Suprapubic skin (tissue), 3 donors: ENCODE measurements at regions not wholly inside any gene's neighbourhood (a gene's known extent, or its start where the extent isn't known, plus 50 kb on each side); places are given as distances from the start of the nearest gene placed in this dataset.

Experiments
- CTCF ChIP-seq, 2 donors: fragments of 200-600 bp in 1 of 2; fragments of 450-650 bp in 1 of 2; sonication (generic) in 1 of 2; IDR thresholded peaks; one replicate each; pipeline ENCODE4 v1.5.1; 2016 to 2019; ENCODE audit warnings: antibody characterized with exemption in 2 of 2, mild to moderate bottlenecking in 1 of 2, moderate library complexity in 1 of 2
- EP300 ChIP-seq: sonication (generic); formaldehyde crosslinking; IDR thresholded peaks from one replicate; pipeline ENCODE4 v1.6.1; 2017; ENCODE audit warnings: antibody characterized with exemption
- POLR2A ChIP-seq, 2 donors: fragments of 450-650 bp; IDR thresholded peaks; one replicate each; pipeline ENCODE4 v1.6.1; 2017; ENCODE audit warnings: antibody characterized with exemption in 2 of 2, mild to moderate bottlenecking in 2 of 2, moderate library complexity in 2 of 2

- TF ChIP-seq CTCF (IDR thresholded peaks at IDR 0.05) (no peak), POLR2A (IDR thresholded peaks at IDR 0.05) (no peak), EP300 (no peak)
Measured at GRCh38 chr12:68418137-68418460, 85.9 kb upstream of the MDM1 start.
